ENCODE measurements at regions not wholly inside any gene's neighbourhood (a gene's known extent, or its start where the extent isn't known, plus 50 kb on each side); places are given as distances from the start of the nearest gene placed in this dataset.

DNA sequence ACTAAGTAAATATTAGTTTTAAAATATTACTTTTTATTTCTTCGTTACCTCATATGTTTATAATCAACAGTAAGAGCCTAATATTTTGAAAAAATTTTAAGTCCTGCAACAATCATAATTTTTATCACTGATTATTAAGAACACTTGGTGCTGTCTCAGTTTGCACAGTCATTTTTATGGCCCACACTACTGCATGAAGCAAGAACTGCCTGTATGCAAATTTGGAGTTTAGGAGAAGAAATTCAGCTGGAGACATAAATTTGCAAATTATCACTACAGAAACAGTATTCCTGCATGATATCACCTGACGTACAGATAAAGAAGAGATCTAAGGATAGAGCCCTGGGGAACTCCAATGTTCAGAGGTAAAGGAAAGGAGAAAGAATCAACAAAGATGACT, 144.1 kb upstream of the RBBP8 start:
- H3K56ac ChIP-seq (ENCODE audit: low read length), result no peak overlapping the region
- H4K5ac ChIP-seq (ENCODE audit: low read length), result no peak overlapping the region
- no peaks in the 10 kb centered on the region for H3K36me3 ChIP-seq (ENCODE audit: control insufficient read depth, insufficient read depth, low read length)
- H2AK5ac ChIP-seq (ENCODE audit: low read length), result no peak overlapping the region
- no peaks in the 10 kb centered on the region for H3K4me1 ChIP-seq (ENCODE audit: control insufficient read depth, low read depth, low read length)
- H2BK5ac ChIP-seq (ENCODE audit: low read length), result no peak overlapping the region
- no peak overlapping the region for H2BK15ac ChIP-seq (replicated peaks; ENCODE audit: low read depth)
- H3K79me1 ChIP-seq (ENCODE audit: low read length), result no peaks in the 10 kb centered on the region
- DNase-seq, result no peak
- no peak overlapping the region for H2BK120ac ChIP-seq (ENCODE audit: low read depth, low read length)
- no peak overlapping the region for H3K4me3 ChIP-seq (ENCODE audit: low read length)
- no peak overlapping the region for H3K4me2 ChIP-seq (ENCODE audit: low read length)
- H3K18ac ChIP-seq (ENCODE audit: low read length), result no peak overlapping the region
- H3K79me2 ChIP-seq (ENCODE audit: control insufficient read depth, insufficient read depth, low read length), result no peaks in the 10 kb centered on the region
- H3K23ac ChIP-seq (ENCODE audit: low read length), result no peak overlapping the region
- no peak overlapping the region for H3K9ac ChIP-seq (ENCODE audit: low read length)
- H3K4ac ChIP-seq (ENCODE audit: low read depth, low read length), result no peak overlapping the region
- WGBS (ENCODE audit: extremely low coverage, insufficient coverage, low lambda C conversion rate), result no CpG with 5 or more reads among the region's 2 CpGs
- no peak overlapping the region for H3K27ac ChIP-seq (ENCODE audit: low read depth, low read length)
- no peaks in the 10 kb centered on the region for H3K27me3 ChIP-seq (ENCODE audit: insufficient read depth, low read length, poor library complexity)
- no peak overlapping the region for H4K8ac ChIP-seq (ENCODE audit: low read depth, low read length)

- Histone ChIP-seq H4K5ac (ENCODE audit: low read length) (no peak overlapping the region), H3K4me2 (ENCODE audit: low read length) (no peak overlapping the region), H3K4me1 (ENCODE audit: control insufficient read depth, low read depth, low read length) (no peaks in the 10 kb centered on the region), H4K8ac (ENCODE audit: low read depth, low read length) (no peak overlapping the region), H3K27ac (ENCODE audit: low read depth, low read length) (no peak overlapping the region), H3K9ac (ENCODE audit: low read length) (no peak overlapping the region), H3K23ac (ENCODE audit: low read length) (no peak overlapping the region), H2AK5ac (ENCODE audit: low read length) (no peak overlapping the region), H2BK15ac (replicated peaks; ENCODE audit: low read depth) (no peak overlapping the region), H3K27me3 (ENCODE audit: insufficient read depth, low read length, poor library complexity) (no peaks in the 10 kb centered on the region), H3K79me1 (ENCODE audit: low read length) (no peaks in the 10 kb centered on the region), H2BK120ac (ENCODE audit: low read depth, low read length) (no peak overlapping the region), H3K4ac (ENCODE audit: low read depth, low read length) (no peak overlapping the region), H2BK5ac (ENCODE audit: low read length) (no peak overlapping the region), H3K56ac (ENCODE audit: low read length) (no peak overlapping the region), H3K4me3 (ENCODE audit: low read length) (no peak overlapping the region), H3K36me3 (ENCODE audit: control insufficient read depth, insufficient read depth, low read length) (no peaks in the 10 kb centered on the region), H3K18ac (ENCODE audit: low read length) (no peak overlapping the region), H3K79me2 (ENCODE audit: control insufficient read depth, insufficient read depth, low read length) (no peaks in the 10 kb centered on the region)
- WGBS (ENCODE audit: extremely low coverage, insufficient coverage, low lambda C conversion rate), result no CpG with 5 or more reads among the region's 5 CpGs
- no peak for DNase-seq
These were observed 143.5 kb upstream of the RBBP8 start for GRCh38 chr18:22789600-22789999.

- no peak overlapping the region for H4K5ac ChIP-seq (ENCODE audit: low read length)
- no peak overlapping the region for H3K4me3 ChIP-seq (ENCODE audit: low read length)
- no peak overlapping the region for H2BK5ac ChIP-seq (ENCODE audit: low read length)
- H3K79me2 ChIP-seq (ENCODE audit: control insufficient read depth, insufficient read depth, low read length), result no peaks in the 10 kb centered on the region
- no peaks in the 10 kb centered on the region for H3K27me3 ChIP-seq (ENCODE audit: insufficient read depth, low read length, poor library complexity)
- no CpG with 5 or more reads among the region's 4 CpGs for WGBS (ENCODE audit: extremely low coverage, insufficient coverage, low lambda C conversion rate)
- H2BK15ac ChIP-seq (replicated peaks; ENCODE audit: low read depth), result no peak overlapping the region
- no peak overlapping the region for H2AK5ac ChIP-seq (ENCODE audit: low read length)
- no peak overlapping the region for H3K9ac ChIP-seq (ENCODE audit: low read length)
- H3K36me3 ChIP-seq (ENCODE audit: control insufficient read depth, insufficient read depth, low read length), result no peaks in the 10 kb centered on the region
- H3K4ac ChIP-seq (ENCODE audit: low read depth, low read length), result no peak overlapping the region
- no peak overlapping the region for H3K4me2 ChIP-seq (ENCODE audit: low read length)
- H3K23ac ChIP-seq (ENCODE audit: low read length), result no peak overlapping the region
- DNase-seq, result no peak
- H4K8ac ChIP-seq (ENCODE audit: low read depth, low read length), result no peak overlapping the region
- no peak overlapping the region for H3K56ac ChIP-seq (ENCODE audit: low read length)
- no peak overlapping the region for H2BK120ac ChIP-seq (ENCODE audit: low read depth, low read length)
- H3K18ac ChIP-seq (ENCODE audit: low read length), result no peak overlapping the region
- H3K79me1 ChIP-seq (ENCODE audit: low read length), result no peaks in the 10 kb centered on the region
- H3K4me1 ChIP-seq (ENCODE audit: control insufficient read depth, low read depth, low read length), result no peaks in the 10 kb centered on the region
- no peak overlapping the region for H3K27ac ChIP-seq (ENCODE audit: low read depth, low read length)
These were observed 142.4 kb upstream of the RBBP8 start for GRCh38 chr18:22790545-22791309.

DNA sequence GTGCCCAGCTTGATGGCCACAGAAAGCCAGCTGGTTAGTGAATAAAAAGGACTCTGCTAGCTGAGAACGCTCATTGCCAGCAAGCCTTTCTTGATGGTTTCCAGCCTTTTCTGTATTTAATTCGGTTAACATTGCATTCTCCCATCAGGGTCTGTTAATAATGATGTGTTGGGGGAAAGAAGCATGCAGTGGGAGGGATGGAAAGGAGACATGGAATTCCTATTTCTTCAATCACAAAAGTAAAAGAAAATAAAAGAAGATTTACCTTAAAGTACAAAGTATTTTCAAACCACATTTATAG, 141.9 kb upstream of the RBBP8 start:
- Histone ChIP-seq H3K56ac (ENCODE audit: low read length) (no peak overlapping the region), H3K4me3 (ENCODE audit: low read length) (no peak overlapping the region), H3K18ac (ENCODE audit: low read length) (no peak overlapping the region), H3K9ac (ENCODE audit: low read length) (no peak overlapping the region), H2BK5ac (ENCODE audit: low read length) (no peak overlapping the region), H3K27me3 (ENCODE audit: insufficient read depth, low read length, poor library complexity) (no peaks in the 10 kb centered on the region), H2BK15ac (replicated peaks; ENCODE audit: low read depth) (no peak overlapping the region), H3K4ac (ENCODE audit: low read depth, low read length) (no peak overlapping the region), H3K79me1 (ENCODE audit: low read length) (no peaks in the 10 kb centered on the region), H4K8ac (ENCODE audit: low read depth, low read length) (no peak overlapping the region), H3K27ac (ENCODE audit: low read depth, low read length) (no peak overlapping the region), H2AK5ac (ENCODE audit: low read length) (no peak overlapping the region), H4K5ac (ENCODE audit: low read length) (no peak overlapping the region), H3K23ac (ENCODE audit: low read length) (no peak overlapping the region), H2BK120ac (ENCODE audit: low read depth, low read length) (no peak overlapping the region), H3K4me2 (ENCODE audit: low read length) (no peak overlapping the region), H3K36me3 (ENCODE audit: control insufficient read depth, insufficient read depth, low read length) (no peaks in the 10 kb centered on the region), H3K79me2 (ENCODE audit: control insufficient read depth, insufficient read depth, low read length) (no peaks in the 10 kb centered on the region), H3K4me1 (ENCODE audit: control insufficient read depth, low read depth, low read length) (no peaks in the 10 kb centered on the region)
- DNase-seq, result no peak
- no CpG with 5 or more reads among the region's 2 CpGs for WGBS (ENCODE audit: extremely low coverage, insufficient coverage, low lambda C conversion rate)

DNA sequence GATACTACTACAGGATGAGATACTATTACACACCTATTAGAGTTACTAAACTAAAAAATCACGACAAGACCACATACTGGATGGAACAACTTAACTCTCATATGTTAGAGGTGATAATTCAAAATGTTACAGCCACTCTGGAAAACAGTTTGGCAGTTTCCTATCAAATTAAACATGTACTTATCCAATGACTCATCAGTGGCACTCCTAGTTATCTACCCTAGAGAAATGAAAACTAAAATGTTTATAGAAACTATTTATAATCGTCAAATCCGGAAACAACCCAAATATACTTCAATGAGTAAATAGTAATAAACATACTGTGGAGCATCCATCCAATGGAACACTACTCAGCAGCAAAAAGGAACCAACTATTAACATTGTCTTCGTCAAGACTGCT, 137.0 kb upstream of the RBBP8 start:
- Histone ChIP-seq H3K79me1 (ENCODE audit: low read length) (no peaks in the 10 kb centered on the region), H3K27me3 (ENCODE audit: insufficient read depth, low read length, poor library complexity) (no peaks in the 10 kb centered on the region), H2BK120ac (ENCODE audit: low read depth, low read length) (no peak overlapping the region), H3K9ac (ENCODE audit: low read length) (no peak overlapping the region), H4K5ac (ENCODE audit: low read length) (no peak overlapping the region), H2BK15ac (replicated peaks; ENCODE audit: low read depth) (no peak overlapping the region), H3K18ac (ENCODE audit: low read length) (no peak overlapping the region), H3K4me2 (ENCODE audit: low read length) (no peak overlapping the region), H3K4me1 (ENCODE audit: control insufficient read depth, low read depth, low read length) (no peaks in the 10 kb centered on the region), H3K27ac (ENCODE audit: low read depth, low read length) (no peak overlapping the region), H2AK5ac (ENCODE audit: low read length) (no peak overlapping the region), H3K4ac (ENCODE audit: low read depth, low read length) (no peak overlapping the region), H2BK5ac (ENCODE audit: low read length) (no peak overlapping the region), H3K79me2 (ENCODE audit: control insufficient read depth, insufficient read depth, low read length) (no peaks in the 10 kb centered on the region), H3K4me3 (ENCODE audit: low read length) (no peak overlapping the region), H3K23ac (ENCODE audit: low read length) (no peak overlapping the region), H4K8ac (ENCODE audit: low read depth, low read length) (no peak overlapping the region), H3K36me3 (ENCODE audit: control insufficient read depth, insufficient read depth, low read length) (no peaks in the 10 kb centered on the region), H3K56ac (ENCODE audit: low read length) (no peak overlapping the region)
- DNase-seq, result no peak
- no CpG with 5 or more reads among the region's 4 CpGs for WGBS (ENCODE audit: extremely low coverage, insufficient coverage, low lambda C conversion rate)

DNA sequence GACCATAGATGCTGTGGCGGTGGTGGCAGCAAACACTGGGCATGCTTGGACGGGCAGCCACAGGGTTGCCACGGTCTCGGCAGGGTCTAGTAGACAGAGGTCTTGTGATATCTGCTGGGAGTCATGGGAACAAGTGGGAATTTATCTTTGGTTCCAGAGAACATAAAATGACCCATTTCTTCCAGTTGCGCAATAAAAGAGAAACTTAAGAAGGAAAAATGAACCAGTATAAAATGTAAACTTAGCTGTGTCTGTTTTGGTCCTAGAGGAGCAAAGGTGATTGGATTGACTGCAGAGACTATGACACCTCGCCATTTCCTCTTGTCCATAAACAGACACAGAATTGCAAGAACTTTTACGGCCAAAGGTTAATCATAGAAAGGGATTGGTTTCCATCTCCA, 132.6 kb upstream of the RBBP8 start:
- H2BK15ac ChIP-seq (replicated peaks; ENCODE audit: low read depth), result no peak overlapping the region
- H3K79me2 ChIP-seq (ENCODE audit: control insufficient read depth, insufficient read depth, low read length), result no peaks in the 10 kb centered on the region
- no peak overlapping the region for H3K9ac ChIP-seq (ENCODE audit: low read length)
- WGBS (ENCODE audit: extremely low coverage, insufficient coverage, low lambda C conversion rate), result no CpG with 5 or more reads among the region's 7 CpGs
- H3K36me3 ChIP-seq (ENCODE audit: control insufficient read depth, insufficient read depth, low read length), result no peaks in the 10 kb centered on the region
- no peak overlapping the region for H3K4me2 ChIP-seq (ENCODE audit: low read length)
- H3K4ac ChIP-seq (ENCODE audit: low read depth, low read length), result no peak overlapping the region
- H3K27ac ChIP-seq (ENCODE audit: low read depth, low read length), result no peak overlapping the region
- no peak overlapping the region for H2AK5ac ChIP-seq (ENCODE audit: low read length)
- no peak overlapping the region for H3K4me3 ChIP-seq (ENCODE audit: low read length)
- H2BK5ac ChIP-seq (ENCODE audit: low read length), result no peak overlapping the region
- H4K8ac ChIP-seq (ENCODE audit: low read depth, low read length), result no peak overlapping the region
- no peaks in the 10 kb centered on the region for H3K79me1 ChIP-seq (ENCODE audit: low read length)
- H3K56ac ChIP-seq (ENCODE audit: low read length), result no peak overlapping the region
- H2BK120ac ChIP-seq (ENCODE audit: low read depth, low read length), result no peak overlapping the region
- DNase-seq, result no peak
- H3K4me1 ChIP-seq (ENCODE audit: control insufficient read depth, low read depth, low read length), result no peaks in the 10 kb centered on the region
- no peak overlapping the region for H3K23ac ChIP-seq (ENCODE audit: low read length)
- H3K27me3 ChIP-seq (ENCODE audit: insufficient read depth, low read length, poor library complexity), result no peaks in the 10 kb centered on the region
- H3K18ac ChIP-seq (ENCODE audit: low read length), result no peak overlapping the region
- H4K5ac ChIP-seq (ENCODE audit: low read length), result no peak overlapping the region

Measured in mesendoderm (in vitro differentiated cells).